Transverse colon (tissue), 4 donors: ENCODE measurements at regions not wholly inside any gene's neighbourhood (a gene's known extent, or its start where the extent isn't known, plus 50 kb on each side); places are given as distances from the start of the nearest gene placed in this dataset.

Experiments
- DNase-seq: peaks from one replicate; pipeline ENCODE4 v3.0.0-alpha.2; 2019
- H3K27ac ChIP-seq, 4 donors: fragments of 200-600 bp; sonication (generic); 2 replicates each; pipeline ENCODE4 v1.5.1; 2016 to 2018; ENCODE audit warnings: inconsistent platforms in 4 of 4
- H3K27me3 ChIP-seq: fragments of 200-600 bp; sonication (generic); 2 replicates; pipeline ENCODE4 v1.5.1; 2017; ENCODE audit warnings: inconsistent platforms
- H3K36me3 ChIP-seq, 4 donors: fragments of 200-600 bp; sonication (generic); 2 replicates each; pipeline ENCODE4 v1.5.1; 2017 to 2019; ENCODE audit warnings: inconsistent platforms in 4 of 4
- H3K4me1 ChIP-seq, 4 donors: fragments of 200-600 bp; sonication (generic); 2 replicates each; pipeline ENCODE4 v1.5.1; 2017 to 2020; ENCODE audit warnings: inconsistent platforms in 4 of 4
- H3K4me3 ChIP-seq, 4 donors: fragments of 200-600 bp; sonication (generic); 1 replicate in 1 of 4; 2 replicates in 3 of 4; pipeline versions ENCODE4 v1.5.1 to v1.6.1; 2017 to 2019; ENCODE audit warnings: inconsistent platforms in 4 of 4
- H3K9me3 ChIP-seq, 2 donors: fragments of 200-600 bp; sonication (generic); 2 replicates each; pipeline ENCODE4 v1.5.1; 2017 to 2019; ENCODE audit warnings: inconsistent platforms in 2 of 2
- CTCF ChIP-seq, 5 experiments: fragments of 200-600 bp in 3 of 5; fragments of 450-650 bp in 2 of 5; sonication (generic) in 3 of 5; IDR thresholded peaks; 1 replicate in 2 of 5; 2 replicates in 3 of 5; pipeline ENCODE4 v1.5.1; 2016 to 2017; ENCODE audit warnings: antibody characterized with exemption in 5 of 5, inconsistent platforms in 3 of 5, mild to moderate bottlenecking in 2 of 5, moderate library complexity in 1 of 5
- EP300 ChIP-seq: sonication (generic); formaldehyde crosslinking; IDR thresholded peaks from one replicate; pipeline ENCODE4 v1.6.1; 2017; ENCODE audit warnings: antibody characterized with exemption, low read depth
- POLR2A ChIP-seq: fragments of 450-650 bp; IDR thresholded peaks from one replicate; pipeline ENCODE4 v1.6.1; 2016; ENCODE audit warnings: antibody characterized with exemption, mild to moderate bottlenecking, moderate library complexity
- POLR2AphosphoS5 ChIP-seq, 3 donors: sonication (generic); formaldehyde crosslinking; IDR thresholded peaks; one replicate each; pipeline ENCODE4 v1.6.1; 2016; ENCODE audit warnings: antibody characterized with exemption in 3 of 3
- WGBS, 2 donors: methylation state at CpG; one replicate each; pipeline ENCODE4 v1.1.5; 2018; ENCODE audit warnings: low coverage in 1 of 2; 5-methylcytosine and 5-hydroxymethylcytosine counted together
- in situ Hi-C, 4 donors: fragments of 200-750 bp; cut with MboI; loops; one replicate each; pipeline versions ENCODE4 v1.15.0 to v1.15.1; 2017; ENCODE audit warnings: low sequenced_read_pairs in 3 of 4, low pct_ligation_motif_present in 1 of 4, low pct_unique_long_range_greater_than_20kb in 1 of 4
- intact Hi-C: fragments of 100-400 bp; cut with DNase I; formaldehyde crosslinking; loops from one replicate; pipeline ENCODE4 v1.15.1; 2023; ENCODE audit warnings: low total_unique reads

GRCh38 chr6:41457303-41457670 is 88.9 kb upstream of the FOXP4 start:
- 49% methylated on average over 8 of the region's 8 CpGs; no CpG with 5 or more reads in 1 of the 2 donors for WGBS, 2 donors
- Histone ChIP-seq H3K4me1 (peaks cover 6 to 17% (median 11%) of the 10 kb centered on the region in 4 donors), H3K9me3 (no peaks in the 10 kb centered on the region), H3K27me3 (no peaks in the 10 kb centered on the region), H3K27ac (peak overlapping the region in 1 of 4 donors; percentile 77), H3K4me3 (no peak overlapping the region), H3K36me3 (no peaks in the 10 kb centered on the region)
- no peak for TF ChIP-seq CTCF (IDR thresholded peaks at IDR 0.05)
- TF ChIP-seq POLR2AphosphoS5 (IDR thresholded peaks at IDR 0.05) = no peak
- no peak for TF ChIP-seq EP300
- no peak for TF ChIP-seq POLR2A
- in situ Hi-C loops = loop anchor here in 1 of 4 donors (25.0 kb wide), 1 partner anchor 230 kb away; no protein-coding TSS in a partner anchor
- no peak for DNase-seq
- intact Hi-C loops = no loop called here

- TF ChIP-seq POLR2AphosphoS5 (IDR thresholded peaks at IDR 0.05) (no peak), CTCF (IDR thresholded peaks at IDR 0.05) (no peak)
- Histone ChIP-seq H3K4me1 (peaks cover 6 to 17% (median 11%) of the 10 kb centered on the region in 4 donors), H3K36me3 (no peaks in the 10 kb centered on the region), H3K4me3 (no peak overlapping the region), H3K27ac (no peak overlapping the region), H3K9me3 (no peaks in the 10 kb centered on the region), H3K27me3 (no peaks in the 10 kb centered on the region)
- in situ Hi-C loops (loop anchor here in 3 of 4 donors (10.0 to 25.0 kb wide), 2 partner anchors 135 to 228 kb away; no protein-coding TSS in a partner anchor), intact Hi-C loops (loop anchor here (5.0 to 10.0 kb wide), 2 partner anchors 133 to 225 kb away; no protein-coding TSS in a partner anchor)
- 74% methylated on average over 2 of the region's 2 CpGs; no CpG with 5 or more reads in 1 of the 2 donors for WGBS, 2 donors
- DNase-seq = no peak
These were observed 86.4 kb upstream of the FOXP4 start for GRCh38 chr6:41459738-41460137.

GRCh38 chr6:41460742-41461336 is 85.3 kb upstream of the FOXP4 start:
- intact Hi-C loops (loop anchor here (5.0 to 10.0 kb wide), 2 partner anchors 131 to 224 kb away; no protein-coding TSS in a partner anchor), in situ Hi-C loops (loop anchor here in 3 of 4 donors (10.0 to 25.0 kb wide), 2 partner anchors 134 to 226 kb away; no protein-coding TSS in a partner anchor)
- Histone ChIP-seq H3K9me3 (no peaks in the 10 kb centered on the region), H3K4me3 (no peak overlapping the region), H3K4me1 (peaks cover 6 to 15% (median 9%) of the 10 kb centered on the region in 4 donors), H3K27me3 (no peaks in the 10 kb centered on the region), H3K27ac (no peak overlapping the region), H3K36me3 (no peaks in the 10 kb centered on the region)
- no peak for TF ChIP-seq EP300
- TF ChIP-seq CTCF (IDR thresholded peaks at IDR 0.05) = no peak
- no peak for TF ChIP-seq POLR2AphosphoS5 (IDR thresholded peaks at IDR 0.05)
- no peak for TF ChIP-seq POLR2A
- DNase-seq = no peak

GRCh38 chr6:41462033-41462432 is 84.1 kb upstream of the FOXP4 start:
- Histone ChIP-seq H3K4me3 (no peak overlapping the region), H3K27ac (no peak overlapping the region), H3K9me3 (no peaks in the 10 kb centered on the region), H3K36me3 (no peaks in the 10 kb centered on the region), H3K27me3 (no peaks in the 10 kb centered on the region), H3K4me1 (peaks cover 0 to 4% (median 1%) of the 10 kb centered on the region in 4 donors)
- intact Hi-C loops = loop anchor here (5.0 to 10.0 kb wide), 2 partner anchors 130 to 223 kb away; no protein-coding TSS in a partner anchor
- no peak for DNase-seq
- WGBS, 2 donors = 17 to 68% methylated on average over 1 to 4 of the region's 4 CpGs
- TF ChIP-seq POLR2A (no peak), CTCF (IDR thresholded peaks at IDR 0.05) (no peak), POLR2AphosphoS5 (IDR thresholded peaks at IDR 0.05) (no peak), EP300 (no peak)
- in situ Hi-C loops = loop anchor here in 3 of 4 donors (10.0 to 25.0 kb wide), 2 partner anchors 133 to 225 kb away; no protein-coding TSS in a partner anchor
